Fibroblast of the aortic adventitia (primary cell): ENCODE measurements at regions not wholly inside any gene's neighbourhood (a gene's known extent, or its start where the extent isn't known, plus 50 kb on each side); places are given as distances from the start of the nearest gene placed in this dataset.

Experiments used
- DNase-seq: peaks from one replicate; pipeline ENCODE4 v3.0.0-alpha.2; 2010; ENCODE audit warnings: low read depth
- H3K4me3 ChIP-seq: 2 replicates; pipeline ENCODE4 v1.5.1; 2011; ENCODE audit warnings: low read depth, mild to moderate bottlenecking, control low read depth, low read length, moderate library complexity
- TF ChIP-seq, protein P1 (sequence below): IDR thresholded peaks from 2 replicates; pipeline ENCODE4 v1.5.1; 2011; ENCODE audit warnings: mild to moderate bottlenecking, low read length, control low read depth, inconsistent platforms; ENCODE audit not compliant: insufficient read depth

DNA sequence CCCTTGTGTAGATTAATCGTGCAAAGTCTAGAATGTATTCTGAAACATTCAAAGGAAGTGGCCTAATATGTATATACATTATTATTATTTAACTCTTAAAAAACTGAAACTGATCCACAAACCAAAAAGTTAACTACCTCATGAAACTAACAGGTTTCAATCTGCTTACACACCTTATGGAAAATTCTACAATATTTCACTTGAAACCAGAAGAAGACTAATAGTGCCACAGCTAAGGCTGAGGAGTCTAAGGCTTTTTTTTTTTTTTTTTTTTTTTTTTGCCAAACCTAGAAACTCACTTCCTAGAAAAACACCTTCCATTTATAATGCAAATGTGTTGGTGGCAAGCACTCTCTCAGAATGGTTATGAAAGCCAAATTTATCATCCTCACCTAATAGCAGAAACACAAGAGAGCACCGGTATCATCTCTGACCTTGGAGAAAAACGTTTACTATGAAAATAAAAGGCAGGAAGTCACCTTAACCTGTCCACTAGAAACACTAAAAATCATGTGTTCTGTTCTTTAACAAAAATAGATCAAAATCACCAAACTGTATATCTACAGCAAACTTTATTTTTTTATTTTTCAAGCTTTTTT lies 586.1 kb downstream of the FRK start:
- no peak for DNase-seq
- TF ChIP-seq, protein P1, sequence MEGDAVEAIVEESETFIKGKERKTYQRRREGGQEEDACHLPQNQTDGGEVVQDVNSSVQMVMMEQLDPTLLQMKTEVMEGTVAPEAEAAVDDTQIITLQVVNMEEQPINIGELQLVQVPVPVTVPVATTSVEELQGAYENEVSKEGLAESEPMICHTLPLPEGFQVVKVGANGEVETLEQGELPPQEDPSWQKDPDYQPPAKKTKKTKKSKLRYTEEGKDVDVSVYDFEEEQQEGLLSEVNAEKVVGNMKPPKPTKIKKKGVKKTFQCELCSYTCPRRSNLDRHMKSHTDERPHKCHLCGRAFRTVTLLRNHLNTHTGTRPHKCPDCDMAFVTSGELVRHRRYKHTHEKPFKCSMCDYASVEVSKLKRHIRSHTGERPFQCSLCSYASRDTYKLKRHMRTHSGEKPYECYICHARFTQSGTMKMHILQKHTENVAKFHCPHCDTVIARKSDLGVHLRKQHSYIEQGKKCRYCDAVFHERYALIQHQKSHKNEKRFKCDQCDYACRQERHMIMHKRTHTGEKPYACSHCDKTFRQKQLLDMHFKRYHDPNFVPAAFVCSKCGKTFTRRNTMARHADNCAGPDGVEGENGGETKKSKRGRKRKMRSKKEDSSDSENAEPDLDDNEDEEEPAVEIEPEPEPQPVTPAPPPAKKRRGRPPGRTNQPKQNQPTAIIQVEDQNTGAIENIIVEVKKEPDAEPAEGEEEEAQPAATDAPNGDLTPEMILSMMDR: no peak

DNA sequence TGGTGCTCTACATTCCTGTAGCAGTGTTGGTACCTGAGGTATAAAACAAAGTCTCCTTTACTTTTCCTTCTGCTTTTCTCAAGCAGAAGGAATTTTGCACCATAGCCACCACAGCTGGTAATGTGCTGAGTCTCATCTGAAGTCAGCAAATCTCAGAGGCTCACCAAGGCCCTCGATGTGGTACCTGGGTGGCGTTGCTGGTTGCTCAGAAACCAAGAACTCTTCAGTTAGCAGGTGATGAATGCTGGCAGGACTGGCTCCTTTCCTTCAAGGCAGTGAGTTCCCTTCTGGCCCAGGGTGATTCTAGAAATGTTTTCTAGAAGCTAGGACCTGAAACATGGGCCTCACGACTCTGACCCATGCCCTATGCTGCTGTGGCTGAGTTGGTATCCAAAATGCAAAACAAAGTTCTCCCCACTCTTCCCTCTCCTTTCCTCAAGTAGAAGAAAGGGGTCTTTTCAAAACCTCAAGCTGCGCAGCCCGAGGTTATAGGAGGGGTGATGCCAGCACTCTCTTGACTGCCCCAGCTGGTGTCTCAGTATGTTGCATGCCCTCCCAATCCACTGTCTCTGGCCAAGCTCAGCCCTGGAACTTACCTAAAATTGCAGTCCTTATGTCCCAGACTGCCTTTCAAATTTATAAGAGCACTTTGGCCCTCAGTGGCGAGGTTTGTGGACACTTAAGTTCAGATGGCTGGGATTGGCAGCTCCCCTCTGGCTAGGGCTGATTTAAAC lies 592.3 kb downstream of the FRK start:
- TF ChIP-seq, protein P1: no peak
- no peak for DNase-seq
- no peak overlapping the region for H3K4me3 ChIP-seq

More for the DNA sequence above, 586.1 kb downstream of the FRK start:
- no peak overlapping the region for H3K4me3 ChIP-seq

DNA sequence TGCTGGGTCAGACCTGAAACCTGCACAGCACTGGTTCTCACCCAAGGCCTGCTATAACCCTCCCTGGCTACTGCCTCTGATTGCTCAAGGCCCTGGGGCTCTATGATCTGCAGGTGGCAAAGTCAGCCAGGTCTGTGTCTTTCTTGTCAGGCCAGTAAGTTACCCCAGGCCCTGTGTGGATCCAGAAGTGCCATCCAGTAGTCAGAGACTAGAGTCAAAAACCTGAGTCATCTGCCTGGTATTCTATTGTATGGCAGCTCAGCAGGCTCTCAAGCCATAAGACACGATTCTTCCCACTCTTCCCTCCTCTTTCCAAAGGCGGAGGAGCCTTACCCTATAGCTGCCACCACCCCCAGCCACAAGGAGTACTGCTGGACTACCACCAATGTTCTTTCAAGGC lies 593.0 kb downstream of the FRK start:
- H3K4me3 ChIP-seq: no peak overlapping the region
- no peak for DNase-seq
- TF ChIP-seq, protein P1: no peak

DNA sequence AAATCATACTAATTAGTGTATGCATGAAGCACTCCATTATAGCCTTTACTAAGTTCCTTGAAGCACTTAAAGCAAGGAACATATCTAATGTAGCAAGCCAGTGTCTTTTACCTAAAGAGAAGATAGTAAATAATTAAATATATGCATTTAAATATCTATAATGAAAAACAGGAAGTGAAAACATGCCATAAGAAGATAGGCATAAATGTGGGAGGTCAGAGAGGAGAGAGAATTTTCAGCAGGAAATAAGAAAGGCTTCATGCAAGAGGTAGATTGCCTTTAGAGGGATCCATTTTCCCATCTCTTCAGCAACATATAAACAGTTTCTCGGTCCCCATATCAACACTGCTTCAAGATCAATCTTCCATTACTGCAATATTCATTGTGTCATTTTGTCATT lies 599.8 kb downstream of the FRK start:
- TF ChIP-seq, protein P1: no peak
- DNase-seq: no peak
- no peak overlapping the region for H3K4me3 ChIP-seq

DNA sequence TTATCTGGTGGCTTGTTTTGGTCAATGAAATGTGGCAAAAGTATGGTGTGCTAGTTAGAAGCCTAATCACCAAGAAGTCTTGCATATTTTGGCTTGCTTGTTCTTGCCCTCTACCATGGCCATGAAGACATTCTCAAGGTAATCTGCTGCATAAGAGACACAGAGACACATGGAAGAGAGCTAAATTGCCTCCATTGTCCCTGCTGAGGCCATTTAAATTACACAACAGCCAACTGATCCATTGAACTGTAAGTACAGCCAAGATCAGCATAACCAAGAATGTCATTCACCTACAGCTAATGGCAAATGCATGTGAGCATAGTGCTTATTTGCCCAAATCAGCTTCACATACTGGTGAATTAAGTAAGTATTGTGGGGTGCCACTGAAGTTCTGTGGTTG lies 603.8 kb downstream of the FRK start:
- no peak for DNase-seq
- no peak overlapping the region for H3K4me3 ChIP-seq
- TF ChIP-seq, protein P1: no peak

DNA sequence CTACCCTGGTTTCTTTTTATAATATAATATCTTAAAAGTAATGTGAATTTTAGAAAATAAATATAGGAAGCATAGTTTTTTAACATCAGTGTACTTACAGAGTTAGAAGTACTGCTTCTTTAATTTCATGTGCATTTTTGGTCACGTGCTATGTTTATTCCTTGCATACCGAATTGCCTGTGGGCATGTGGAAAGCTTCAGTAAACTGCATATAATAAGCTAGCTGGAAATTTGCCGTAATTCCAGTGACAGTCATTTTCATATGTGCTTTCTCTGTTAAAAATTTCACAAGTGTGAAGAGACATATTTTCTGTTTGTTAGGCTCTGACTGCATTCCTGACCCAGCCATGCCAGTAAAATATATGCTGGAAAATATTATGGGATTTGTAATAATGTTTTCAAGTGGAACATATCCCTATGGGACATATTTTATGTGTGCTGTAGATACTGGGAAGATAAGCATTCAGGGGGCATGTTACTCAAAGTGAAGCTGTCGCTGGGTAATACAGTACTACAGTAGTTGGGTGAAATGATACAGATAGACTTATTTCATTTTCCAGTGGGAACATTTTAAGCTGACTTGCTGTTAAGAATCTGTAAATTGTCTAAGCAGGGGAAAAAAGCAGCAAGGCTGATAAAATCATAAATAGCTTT lies 616.7 kb downstream of the FRK start:
- no peak for DNase-seq
- TF ChIP-seq, protein P1: no peak
- no peak overlapping the region for H3K4me3 ChIP-seq
